ENCODE measurements at regions not wholly inside any gene's neighbourhood (a gene's known extent, or its start where the extent isn't known, plus 50 kb on each side); places are given as distances from the start of the nearest gene placed in this dataset.

GRCh38 chr2:81303321-81303720, 998.8 kb upstream of the LRRTM1 start:
- no peaks in the 10 kb centered on the region for H3K27me3 ChIP-seq
- no peak for TF ChIP-seq CTCF (IDR thresholded peaks at IDR 0.05; ENCODE audit: low read depth, low read length)
- no peaks in the 10 kb centered on the region for H3K4me1 ChIP-seq
- H3K4me3 ChIP-seq (ENCODE audit: low read depth, low read length): no peak overlapping the region
- no peaks in the 10 kb centered on the region for H3K9me3 ChIP-seq
- DNase-seq: no peak
- no peaks in the 10 kb centered on the region for H3K36me3 ChIP-seq

- H3K4me3 ChIP-seq (ENCODE audit: low read depth, low read length): no peak overlapping the region
- H3K9me3 ChIP-seq: no peaks in the 10 kb centered on the region
- no peaks in the 10 kb centered on the region for H3K27me3 ChIP-seq
- DNase-seq: no peak
- no peak for TF ChIP-seq CTCF (IDR thresholded peaks at IDR 0.05; ENCODE audit: low read depth, low read length)
- H3K4me1 ChIP-seq: no peaks in the 10 kb centered on the region
- no peaks in the 10 kb centered on the region for H3K36me3 ChIP-seq
These were observed 995.3 kb upstream of the LRRTM1 start for GRCh38 chr2:81299841-81300240.

GRCh38 chr2:81290846-81291245, 986.3 kb upstream of the LRRTM1 start:
- DNase-seq: no peak
- no peaks in the 10 kb centered on the region for H3K9me3 ChIP-seq
- H3K4me1 ChIP-seq: no peaks in the 10 kb centered on the region
- H3K4me3 ChIP-seq (ENCODE audit: low read depth, low read length): no peak overlapping the region
- no peaks in the 10 kb centered on the region for H3K27me3 ChIP-seq
- no peaks in the 10 kb centered on the region for H3K36me3 ChIP-seq
- no peak for TF ChIP-seq CTCF (IDR thresholded peaks at IDR 0.05; ENCODE audit: low read depth, low read length)

GRCh38 chr2:81283081-81283480, 978.5 kb upstream of the LRRTM1 start:
- no peaks in the 10 kb centered on the region for H3K27me3 ChIP-seq
- no peak for DNase-seq
- H3K36me3 ChIP-seq: no peaks in the 10 kb centered on the region
- no peaks in the 10 kb centered on the region for H3K4me1 ChIP-seq
- no peak for TF ChIP-seq CTCF (IDR thresholded peaks at IDR 0.05; ENCODE audit: low read depth, low read length)
- no peak overlapping the region for H3K4me3 ChIP-seq (ENCODE audit: low read depth, low read length)
- H3K9me3 ChIP-seq: no peaks in the 10 kb centered on the region

GRCh38 chr2:81282151-81282769, 977.7 kb upstream of the LRRTM1 start:
- no peak for TF ChIP-seq CTCF (IDR thresholded peaks at IDR 0.05; ENCODE audit: low read depth, low read length)
- no peak for DNase-seq
- no peaks in the 10 kb centered on the region for H3K27me3 ChIP-seq

GRCh38 chr2:81276595-81276994, 972.0 kb upstream of the LRRTM1 start:
- no peak for TF ChIP-seq CTCF (IDR thresholded peaks at IDR 0.05; ENCODE audit: low read depth, low read length)
- H3K4me3 ChIP-seq (ENCODE audit: low read depth, low read length): no peak overlapping the region

More at GRCh38 chr2:81282151-81282769, 977.7 kb upstream of the LRRTM1 start:
- H3K4me3 ChIP-seq (ENCODE audit: low read depth, low read length): no peak overlapping the region
- H3K9me3 ChIP-seq: no peaks in the 10 kb centered on the region
- H3K36me3 ChIP-seq: no peaks in the 10 kb centered on the region
- H3K4me1 ChIP-seq: no peaks in the 10 kb centered on the region

More at GRCh38 chr2:81276595-81276994, 972.0 kb upstream of the LRRTM1 start:
- Histone ChIP-seq H3K4me1 (no peaks in the 10 kb centered on the region), H3K27me3 (no peaks in the 10 kb centered on the region), H3K36me3 (no peaks in the 10 kb centered on the region), H3K9me3 (no peaks in the 10 kb centered on the region)
- no peak for DNase-seq
